CD14-positive monocyte (primary cell): ENCODE measurements at regions not wholly inside any gene's neighbourhood (a gene's known extent, or its start where the extent isn't known, plus 50 kb on each side); places are given as distances from the start of the nearest gene placed in this dataset.

Experiments
- DNase-seq, 3 donors: peaks; one replicate each; pipeline ENCODE4 v3.0.0-alpha.2; 2011 to 2022
- H2AFZ ChIP-seq: 2 replicates; pipeline ENCODE4 v1.6.0; 2012; ENCODE audit warnings: mild to moderate bottlenecking, low read depth, low read length, inconsistent platforms; ENCODE audit not compliant: insufficient read depth, poor library complexity, severe bottlenecking
- H3K27ac ChIP-seq, 2 donors: 1 replicate in 1 of 2; 2 replicates in 1 of 2; pipeline ENCODE4 v1.5.1; 2012 to 2013; ENCODE audit warnings: low read length in 2 of 2, control low read depth in 1 of 2, inconsistent platforms in 1 of 2, low read depth in 1 of 2, mild to moderate bottlenecking in 1 of 2
- H3K27me3 ChIP-seq, 2 donors: one replicate each; pipeline versions ENCODE4 v1.6.0 to v1.6.1; 2011 to 2013; ENCODE audit warnings: low read length in 2 of 2; ENCODE audit not compliant: control insufficient read depth in 2 of 2, insufficient read depth in 2 of 2
- H3K36me3 ChIP-seq, 2 donors: replicated peaks in 1 of 2; 1 replicate in 1 of 2; 2 replicates in 1 of 2; pipeline versions ENCODE4 v1.5.1 to v1.6.1; 2012 to 2013; ENCODE audit warnings: low read length in 2 of 2, control low read depth in 1 of 2, inconsistent platforms in 1 of 2, mild to moderate bottlenecking in 1 of 2; ENCODE audit not compliant: insufficient read depth in 2 of 2, control insufficient read depth in 1 of 2
- H3K4me1 ChIP-seq, 2 donors: 1 replicate in 1 of 2; 2 replicates in 1 of 2; pipeline versions ENCODE4 v1.5.1 to v1.6.1; 2012 to 2013; ENCODE audit warnings: low read length in 2 of 2, control low read depth in 1 of 2, inconsistent platforms in 1 of 2, mild to moderate bottlenecking in 1 of 2, moderate library complexity in 1 of 2; ENCODE audit not compliant: insufficient read depth in 2 of 2, control insufficient read depth in 1 of 2
- H3K4me2 ChIP-seq: replicated peaks from 2 replicates; pipeline ENCODE3; 2012; ENCODE audit warnings: low read length, moderate library complexity, mild to moderate bottlenecking; ENCODE audit not compliant: poor library complexity, severe bottlenecking; ENCODE audit errors: extremely low read depth
- H3K4me3 ChIP-seq, 3 experiments: fragments of 200-600 bp in 1 of 3; sonication (generic) in 1 of 3; replicated peaks in 1 of 3; 1 replicate in 2 of 3; 2 replicates in 1 of 3; pipeline ENCODE4 v1.5.1; 2011 to 2013; ENCODE audit warnings: low read length in 3 of 3, mild to moderate bottlenecking in 3 of 3, control low read depth in 2 of 3, low read depth in 2 of 3, inconsistent platforms in 1 of 3, moderate library complexity in 1 of 3
- H3K79me2 ChIP-seq: 2 replicates; pipeline ENCODE4 v1.6.0; 2012; ENCODE audit warnings: mild to moderate bottlenecking, control low read depth, inconsistent platforms, low read length, moderate library complexity; ENCODE audit not compliant: insufficient read depth
- H3K9ac ChIP-seq: 2 replicates; pipeline ENCODE4 v1.6.0; 2017; ENCODE audit warnings: low read length, mild to moderate bottlenecking; ENCODE audit not compliant: insufficient read depth, poor library complexity, severe bottlenecking
- H3K9me3 ChIP-seq, 2 donors: replicated peaks in 1 of 2; 1 replicate in 1 of 2; 2 replicates in 1 of 2; pipeline versions ENCODE4 v1.5.1 to v1.6.1; 2012 to 2013; ENCODE audit warnings: low read length in 2 of 2, control low read depth in 1 of 2; ENCODE audit not compliant: control insufficient read depth in 1 of 2, insufficient read depth in 1 of 2
- H4K20me1 ChIP-seq: 2 replicates; pipeline ENCODE4 v1.6.0; 2012; ENCODE audit warnings: mild to moderate bottlenecking, low read length, control low read depth, moderate library complexity; ENCODE audit not compliant: insufficient read depth
- H3K27ac Mint-ChIP-seq, 7 donors: one replicate each; pipeline ENCODE4 v1.8.0; 2020; ENCODE audit warnings: mild to moderate bottlenecking in 7 of 7, mixed read lengths in 7 of 7, moderate library complexity in 6 of 7, inconsistent platforms in 2 of 7
- H3K27me3 Mint-ChIP-seq, 3 donors: one replicate each; pipeline ENCODE4 v1.8.0; 2021 to 2022; ENCODE audit warnings: low read depth in 3 of 3, mild to moderate bottlenecking in 3 of 3, mixed read lengths in 3 of 3, moderate library complexity in 3 of 3, inconsistent platforms in 1 of 3
- H3K36me3 Mint-ChIP-seq, 2 donors: one replicate each; pipeline ENCODE4 v1.8.0; 2020; ENCODE audit warnings: mixed read lengths in 2 of 2, inconsistent platforms in 1 of 2, mild to moderate bottlenecking in 1 of 2
- H3K4me1 Mint-ChIP-seq: one replicate; pipeline ENCODE4 v1.8.0; 2020; ENCODE audit warnings: mild to moderate bottlenecking, mixed read lengths
- H3K4me3 Mint-ChIP-seq, 2 donors: one replicate each; pipeline ENCODE4 v1.8.0; 2020; ENCODE audit warnings: mild to moderate bottlenecking in 2 of 2, mixed read lengths in 2 of 2, moderate library complexity in 1 of 2
- H3K9me3 Mint-ChIP-seq, 7 donors: one replicate each; pipeline ENCODE4 v1.8.0; 2020 to 2022; ENCODE audit warnings: mixed read lengths in 7 of 7, mild to moderate bottlenecking in 6 of 7, moderate library complexity in 6 of 7, inconsistent platforms in 2 of 7
- CTCF ChIP-seq: fragments of 200-600 bp; IDR thresholded peaks from one replicate; pipeline ENCODE4 v1.8.0; 2022; ENCODE audit warnings: antibody characterized with exemption, mild to moderate bottlenecking
- WGBS: methylation state at CpG from one replicate; pipeline ENCODE4 v1.1.5; 2013; ENCODE audit warnings: missing lambda C conversion rate; ENCODE audit not compliant: insufficient coverage; 5-methylcytosine and 5-hydroxymethylcytosine counted together
- intact Hi-C, 2 donors: fragments of 100-400 bp; cut with micrococcal nuclease; formaldehyde crosslinking; loops; one replicate each; pipeline versions ENCODE4 v1.15.0 to v1.15.1; 2023

- no CpG with 5 or more reads among the region's 2 CpGs for WGBS
- no peak overlapping the region for H3K4me3 ChIP-seq
- no peaks in the 10 kb centered on the region for H3K4me1 Mint-ChIP-seq
- no peak overlapping the region for H3K27ac Mint-ChIP-seq
- H3K4me1 ChIP-seq: no peaks in the 10 kb centered on the region
- H3K4me3 Mint-ChIP-seq: no peak overlapping the region
- no peaks in the 10 kb centered on the region for H3K36me3 Mint-ChIP-seq
- DNase-seq: no peak
- H3K36me3 ChIP-seq: no peaks in the 10 kb centered on the region
- H4K20me1 ChIP-seq: no peaks in the 10 kb centered on the region
- no peak overlapping the region for H3K4me2 ChIP-seq
- intact Hi-C loops: no loop called here
- H3K27me3 Mint-ChIP-seq: peaks cover 0 to 2% (median 0%) of the 10 kb centered on the region in 3 donors
- no peaks in the 10 kb centered on the region for H3K79me2 ChIP-seq
- H3K9me3 ChIP-seq: no peaks in the 10 kb centered on the region
- no peak overlapping the region for H2AFZ ChIP-seq
- peaks cover 0 to 6% (median 2%) of the 10 kb centered on the region in 7 donors for H3K9me3 Mint-ChIP-seq
- TF ChIP-seq CTCF: no peak
- H3K27ac ChIP-seq: no peak overlapping the region
- no peak overlapping the region for H3K9ac ChIP-seq
- H3K27me3 ChIP-seq: no peaks in the 10 kb centered on the region
These were observed 1353.4 kb upstream of the GJE1 start for GRCh38 chr6:140779341-140779740.

GRCh38 chr6:140777780-140778179 lies 1354.9 kb upstream of the GJE1 start:
- H3K9me3 ChIP-seq: no peaks in the 10 kb centered on the region

More at GRCh38 chr6:140777780-140778179, 1354.9 kb upstream of the GJE1 start:
- Histone ChIP-seq H3K4me2 (no peak overlapping the region), H4K20me1 (no peaks in the 10 kb centered on the region), H3K27ac (no peak overlapping the region), H2AFZ (no peak overlapping the region), H3K4me1 (no peaks in the 10 kb centered on the region), H3K79me2 (no peaks in the 10 kb centered on the region), H3K9ac (no peak overlapping the region), H3K27me3 (no peaks in the 10 kb centered on the region), H3K36me3 (no peaks in the 10 kb centered on the region), H3K4me3 (no peak overlapping the region)
- intact Hi-C loops: no loop called here
- no peaks in the 10 kb centered on the region for H3K4me1 Mint-ChIP-seq
- no peaks in the 10 kb centered on the region for H3K36me3 Mint-ChIP-seq
- H3K27me3 Mint-ChIP-seq: peaks cover 0 to 2% (median 0%) of the 10 kb centered on the region in 3 donors
- H3K4me3 Mint-ChIP-seq: no peak overlapping the region
- DNase-seq: no peak
- no peak for TF ChIP-seq CTCF
- peaks cover 0 to 6% (median 2%) of the 10 kb centered on the region in 7 donors for H3K9me3 Mint-ChIP-seq
- no peak overlapping the region for H3K27ac Mint-ChIP-seq
- no CpG with 5 or more reads among the region's 4 CpGs for WGBS
